Spinal cord (tissue), 9 donors: ENCODE measurements at regions not wholly inside any gene's neighbourhood (a gene's known extent, or its start where the extent isn't known, plus 50 kb on each side); places are given as distances from the start of the nearest gene placed in this dataset.

ENCODE experiments used
- DNase-seq, 6 donors: peaks; one replicate each; pipeline versions ENCODE4 v3.0.0 to v3.0.0-alpha.2; 2013 to 2015; ENCODE audit warnings: low spot score in 6 of 6, low read depth in 4 of 6
- H3K27ac ChIP-seq: one replicate; pipeline ENCODE4 v1.5.1; 2013; ENCODE audit warnings: low read depth, low read length, control low read depth
- H3K27me3 ChIP-seq: one replicate; pipeline ENCODE4 v1.6.1; 2013; ENCODE audit warnings: low read length; ENCODE audit not compliant: control insufficient read depth, insufficient read depth
- H3K36me3 ChIP-seq: one replicate; pipeline ENCODE4 v1.6.1; 2013; ENCODE audit warnings: low read length; ENCODE audit not compliant: control insufficient read depth, insufficient read depth
- H3K4me1 ChIP-seq: one replicate; pipeline ENCODE4 v1.6.1; 2013; ENCODE audit warnings: low read length; ENCODE audit not compliant: control insufficient read depth, insufficient read depth
- H3K4me3 ChIP-seq: one replicate; pipeline ENCODE4 v1.5.1; 2013; ENCODE audit warnings: low read depth, low read length, control low read depth
- H3K9me3 ChIP-seq: one replicate; pipeline ENCODE4 v1.6.1; 2013; ENCODE audit warnings: low read length; ENCODE audit not compliant: control insufficient read depth, insufficient read depth
- WGBS: methylation state at CpG from one replicate; pipeline ENCODE4 v1.1.5; 2013; ENCODE audit warnings: missing lambda C conversion rate; ENCODE audit not compliant: insufficient coverage; 5-methylcytosine and 5-hydroxymethylcytosine counted together
- donor health status: healthy.

- Histone ChIP-seq H3K27ac (no peak overlapping the region), H3K36me3 (no peaks in the 10 kb centered on the region), H3K4me1 (no peaks in the 10 kb centered on the region), H3K27me3 (no peaks in the 10 kb centered on the region), H3K4me3 (no peak overlapping the region), H3K9me3 (no peaks in the 10 kb centered on the region)
- no peak for DNase-seq
- 78% methylated on average over 12 of the region's 13 CpGs for WGBS
Observed at GRCh38 chr11:95445746-95446333, 214.8 kb upstream of the SESN3 start.

- Histone ChIP-seq H3K4me1 (no peaks in the 10 kb centered on the region), H3K9me3 (no peaks in the 10 kb centered on the region), H3K27ac (no peak overlapping the region), H3K36me3 (no peaks in the 10 kb centered on the region), H3K4me3 (no peak overlapping the region), H3K27me3 (no peaks in the 10 kb centered on the region)
- DNase-seq, result no peak
- 50% methylated on average over 1 of the region's 5 CpGs for WGBS
Observed at GRCh38 chr11:95444309-95445241, 213.6 kb upstream of the SESN3 start.

- Histone ChIP-seq H3K4me1 (no peaks in the 10 kb centered on the region), H3K4me3 (no peak overlapping the region), H3K9me3 (no peaks in the 10 kb centered on the region), H3K27me3 (no peaks in the 10 kb centered on the region), H3K36me3 (no peaks in the 10 kb centered on the region), H3K27ac (no peak overlapping the region)
- no peak for DNase-seq
- 100% methylated on average over 3 of the region's 5 CpGs for WGBS
Observed at GRCh38 chr11:95443386-95443785, 212.4 kb upstream of the SESN3 start.

DNA sequence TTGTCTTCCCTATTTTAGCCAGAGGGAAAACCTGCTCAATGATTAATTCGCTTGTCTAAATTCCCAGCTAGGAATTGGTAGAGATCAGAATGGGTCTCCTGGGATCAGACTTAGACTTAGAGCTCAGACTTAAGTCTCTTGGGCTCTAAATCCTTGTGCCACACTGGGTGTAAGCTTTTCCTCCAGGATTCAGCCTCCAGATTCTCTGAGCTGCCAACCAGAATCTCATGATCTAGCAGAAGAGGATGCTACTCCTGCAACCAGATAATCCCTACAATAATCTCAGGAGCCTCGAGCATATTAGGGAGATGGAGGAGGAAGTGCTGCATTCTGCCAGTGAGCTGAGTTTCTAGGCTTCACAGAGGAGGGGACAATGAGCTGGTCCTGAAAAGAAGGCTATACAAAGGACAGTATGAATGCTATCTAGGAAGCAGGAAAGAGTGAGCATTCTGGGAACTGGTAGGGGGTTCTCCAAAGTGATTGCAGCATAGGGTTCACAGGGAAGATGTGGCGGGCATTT, 211.6 kb upstream of the SESN3 start:
- no peak for DNase-seq
- H3K27me3 ChIP-seq, result no peaks in the 10 kb centered on the region
- no peaks in the 10 kb centered on the region for H3K36me3 ChIP-seq
- no peak overlapping the region for H3K27ac ChIP-seq
- 83% methylated on average over 2 of the region's 3 CpGs for WGBS
- H3K4me3 ChIP-seq, result no peak overlapping the region
- H3K4me1 ChIP-seq, result no peaks in the 10 kb centered on the region
- H3K9me3 ChIP-seq, result no peaks in the 10 kb centered on the region

- H3K36me3 ChIP-seq, result no peaks in the 10 kb centered on the region
- no peaks in the 10 kb centered on the region for H3K4me1 ChIP-seq
- no peaks in the 10 kb centered on the region for H3K9me3 ChIP-seq
- H3K27me3 ChIP-seq, result no peaks in the 10 kb centered on the region
- DNase-seq, result peak in 1 of 6 donors; percentile 50
- H3K4me3 ChIP-seq, result no peak overlapping the region
- H3K27ac ChIP-seq, result no peak overlapping the region
- WGBS, result no CpG with 5 or more reads among the region's 9 CpGs
Observed at GRCh38 chr11:95435628-95436353, 204.8 kb upstream of the SESN3 start.

- no peaks in the 10 kb centered on the region for H3K27me3 ChIP-seq
- WGBS, result no CpG with 5 or more reads among the region's 3 CpGs
- H3K9me3 ChIP-seq, result no peaks in the 10 kb centered on the region
- H3K4me1 ChIP-seq, result no peaks in the 10 kb centered on the region
- peak in 2 of 6 donors; percentile 23 to 43 for DNase-seq
- H3K27ac ChIP-seq, result no peak overlapping the region
- no peaks in the 10 kb centered on the region for H3K36me3 ChIP-seq
- H3K4me3 ChIP-seq, result no peak overlapping the region
Observed at GRCh38 chr11:95435192-95435591, 204.2 kb upstream of the SESN3 start.

- H3K36me3 ChIP-seq, result no peaks in the 10 kb centered on the region
- no peaks in the 10 kb centered on the region for H3K9me3 ChIP-seq
- no peak overlapping the region for H3K4me3 ChIP-seq
- no peaks in the 10 kb centered on the region for H3K27me3 ChIP-seq
- DNase-seq, result no peak
- no peak overlapping the region for H3K27ac ChIP-seq
- no CpG with 5 or more reads among the region's 1 CpG for WGBS
- H3K4me1 ChIP-seq, result no peaks in the 10 kb centered on the region
Observed at GRCh38 chr11:95434489-95435057, 203.6 kb upstream of the SESN3 start.

GRCh38 chr11:95434009-95434408, 203.0 kb upstream of the SESN3 start:
- H3K4me1 ChIP-seq, result no peaks in the 10 kb centered on the region
- no peaks in the 10 kb centered on the region for H3K36me3 ChIP-seq
- no peaks in the 10 kb centered on the region for H3K27me3 ChIP-seq
- H3K9me3 ChIP-seq, result no peaks in the 10 kb centered on the region
- DNase-seq, result no peak
- no CpG with 5 or more reads among the region's 2 CpGs for whole genome bisulfite sequencing
- H3K27ac ChIP-seq, result no peak overlapping the region
- no peak overlapping the region for H3K4me3 ChIP-seq

DNA sequence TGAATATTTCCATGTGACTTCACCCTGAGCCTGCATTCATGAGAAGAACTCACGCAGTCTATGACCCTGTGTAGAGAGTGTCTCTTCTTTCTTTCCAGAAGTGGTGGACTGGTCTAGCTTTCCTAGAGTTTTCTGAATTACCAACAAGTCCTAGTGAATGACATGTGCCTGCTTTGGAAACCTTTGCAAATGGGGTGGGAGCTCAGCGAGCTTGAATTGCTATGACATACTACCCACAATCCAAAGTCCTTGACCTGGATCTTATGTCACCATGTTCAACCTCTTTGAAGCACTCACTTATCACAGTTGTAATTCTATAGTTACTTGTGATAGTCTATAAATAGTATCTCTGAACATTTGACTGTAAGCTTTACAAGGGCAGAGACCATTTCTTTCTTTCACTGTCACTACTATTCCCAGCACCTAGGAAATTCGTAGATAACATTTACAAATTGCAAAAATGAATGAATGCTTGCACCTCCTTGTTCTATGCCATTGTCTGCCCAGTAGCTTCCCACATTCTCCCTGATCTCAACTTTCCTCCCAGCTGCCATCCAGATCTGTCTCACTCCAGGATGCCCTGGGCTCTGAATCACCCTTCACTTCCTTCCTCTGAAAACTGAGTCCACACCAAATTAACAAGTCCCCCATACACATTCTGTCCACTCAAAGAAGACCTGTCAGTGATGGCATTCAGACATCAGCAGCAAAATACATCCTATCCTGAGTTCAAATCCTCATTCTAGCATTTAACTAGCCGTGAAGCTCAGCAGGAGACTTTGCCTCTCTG, 201.9 kb upstream of the SESN3 start:
- DNase-seq, result no peak
- H3K9me3 ChIP-seq, result no peaks in the 10 kb centered on the region
- no peaks in the 10 kb centered on the region for H3K27me3 ChIP-seq
- H3K4me3 ChIP-seq, result no peak overlapping the region
- H3K36me3 ChIP-seq, result no peaks in the 10 kb centered on the region
- H3K4me1 ChIP-seq, result no peaks in the 10 kb centered on the region
- 86% methylated on average over 1 of the region's 4 CpGs for WGBS
- no peak overlapping the region for H3K27ac ChIP-seq
